Stimulated activated CD4-positive, alpha-beta T cell treated with anti-CD3 and anti-CD28 coated beads, TNF-alpha, amount 100 ng/mL, for 48 hours (primary cell): ENCODE measurements at regions not wholly inside any gene's neighbourhood (a gene's known extent, or its start where the extent isn't known, plus 50 kb on each side); places are given as distances from the start of the nearest gene placed in this dataset.

Source experiments
- DNase-seq, 3 donors: peaks; one replicate each; pipeline ENCODE4 v3.0.0-alpha.2; 2020; ENCODE audit warnings: low read depth in 3 of 3

- DNase-seq = no peak
Observed at GRCh38 chr2:60096556-60096955, 456.9 kb downstream of the BCL11A start.

DNA sequence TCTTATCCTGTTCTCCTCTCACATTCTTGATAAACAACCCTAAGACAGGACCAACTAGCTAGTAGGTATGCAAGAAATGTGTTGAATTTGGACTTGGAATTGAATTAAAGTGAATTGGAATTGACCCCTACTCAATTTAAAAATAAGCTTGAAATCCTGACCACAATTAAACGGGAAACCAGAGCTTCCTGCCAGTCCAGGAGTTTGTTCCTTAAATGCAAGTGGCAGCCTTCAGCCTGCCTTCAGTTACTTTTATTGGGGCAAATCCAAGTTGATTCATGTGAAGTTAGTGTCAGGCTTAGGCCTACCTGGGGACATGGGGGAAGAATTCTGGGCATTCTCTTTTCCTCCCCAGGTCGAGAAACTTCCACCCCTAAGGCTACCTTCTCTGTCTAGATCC is 457.6 kb downstream of the BCL11A start:
- no peak for DNase-seq

DNA sequence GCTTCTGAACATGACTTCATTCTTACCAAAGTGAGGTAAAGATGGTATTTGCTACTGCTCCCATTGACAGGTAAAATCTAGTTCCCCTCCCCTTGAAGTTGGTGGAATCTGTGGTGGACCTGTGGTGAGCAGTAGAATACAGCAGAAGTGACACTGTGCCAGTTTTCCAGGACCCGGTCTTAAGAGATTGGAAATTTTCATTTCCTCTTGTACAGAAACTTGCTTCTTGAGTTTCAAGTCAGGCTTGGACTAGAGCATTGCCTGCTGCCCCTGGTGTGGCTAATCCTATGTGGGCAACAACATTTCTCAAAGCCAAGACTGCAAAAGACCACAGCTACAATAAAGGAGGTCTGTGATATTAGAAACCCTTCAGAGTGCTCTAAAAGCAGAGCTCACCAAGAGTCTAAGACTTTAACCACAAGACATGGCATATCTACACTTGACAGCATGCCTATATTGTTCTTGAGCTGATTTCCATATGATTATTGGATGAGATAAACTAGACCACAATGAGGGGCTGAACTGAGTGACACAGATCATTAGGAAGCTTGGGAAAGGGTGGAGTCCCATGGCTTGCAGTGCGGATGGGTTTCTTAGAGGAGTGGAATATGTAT is 458.1 kb downstream of the BCL11A start:
- no peak for DNase-seq

- DNase-seq = no peak
Observed at GRCh38 chr2:60094450-60094929, 459.0 kb downstream of the BCL11A start.

DNA sequence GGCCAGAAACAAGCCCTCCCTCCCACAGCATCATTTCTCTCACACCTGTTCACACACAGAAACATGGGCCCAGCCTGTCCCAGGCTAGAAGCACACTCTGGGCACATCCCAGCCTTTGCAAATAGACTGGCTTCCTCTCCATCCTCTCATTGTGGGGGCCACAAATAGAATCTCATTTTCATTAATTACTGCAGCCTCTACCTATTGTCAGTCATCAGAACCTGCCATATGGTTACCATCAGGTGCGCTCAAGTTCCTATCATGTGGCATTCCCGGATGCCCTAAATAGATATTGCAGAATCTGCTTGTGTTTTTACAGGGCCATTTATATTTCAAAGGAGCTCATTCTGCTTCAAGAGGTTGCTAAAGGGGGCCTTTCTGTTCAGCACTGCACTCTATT is 460.7 kb downstream of the BCL11A start:
- no peak for DNase-seq

DNA sequence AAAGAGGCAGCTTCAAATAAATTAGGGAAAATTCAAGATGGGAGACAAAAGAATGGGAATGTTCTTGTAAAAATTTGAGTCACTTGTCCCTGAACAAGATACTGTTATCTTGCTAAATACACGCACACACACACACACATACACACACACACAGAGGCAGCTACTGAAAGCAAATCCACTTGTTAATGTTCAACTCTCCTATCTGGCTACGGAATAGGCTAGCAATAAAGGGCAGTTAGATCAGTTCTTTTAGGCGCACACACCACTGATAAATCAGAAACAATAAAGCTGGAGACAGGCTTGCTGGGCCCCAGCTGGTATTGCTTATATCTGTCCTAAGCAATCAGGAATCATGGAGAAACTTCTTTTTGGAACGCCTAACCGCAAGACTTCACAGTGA is 461.6 kb downstream of the BCL11A start:
- no peak for DNase-seq

DNA sequence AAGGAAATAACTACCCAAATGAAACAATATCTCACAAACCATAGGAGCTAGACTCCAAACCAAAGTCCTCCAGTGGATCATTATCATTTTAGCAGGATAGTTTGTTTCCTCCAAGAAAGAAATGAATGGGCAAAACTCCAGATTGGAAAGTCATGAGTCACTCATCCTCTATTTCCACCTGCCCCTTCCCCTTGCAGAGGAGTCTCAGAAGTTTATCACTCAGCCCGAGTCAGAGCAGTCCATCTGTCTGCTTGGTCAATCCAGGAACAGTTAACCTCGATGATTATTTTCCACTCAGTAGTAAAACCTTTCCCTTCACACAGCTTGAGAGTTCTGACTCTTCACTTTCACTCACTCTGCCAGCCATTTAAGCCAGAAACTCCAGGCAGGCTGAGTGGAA is 462.2 kb downstream of the BCL11A start:
- DNase-seq = no peak

DNA sequence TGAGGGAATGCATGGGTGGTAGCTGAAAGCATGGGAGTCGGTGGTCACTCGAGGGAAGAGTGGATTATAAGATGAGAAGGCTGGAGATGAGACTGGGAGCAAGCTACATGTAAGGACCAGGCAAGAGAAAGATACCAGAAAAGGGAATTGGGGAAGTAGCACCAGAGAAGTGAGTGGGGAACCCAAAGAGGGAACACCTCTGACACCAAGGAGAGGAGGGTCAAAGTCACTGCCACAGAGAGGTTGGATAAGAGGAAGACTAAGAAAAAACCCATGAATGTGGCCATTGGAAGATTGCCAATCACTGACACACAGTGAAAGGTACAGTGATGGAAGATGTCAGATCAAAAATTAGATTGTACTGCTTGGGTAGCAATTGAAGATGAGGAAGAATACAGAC is 473.9 kb downstream of the BCL11A start:
- no peak for DNase-seq

DNA sequence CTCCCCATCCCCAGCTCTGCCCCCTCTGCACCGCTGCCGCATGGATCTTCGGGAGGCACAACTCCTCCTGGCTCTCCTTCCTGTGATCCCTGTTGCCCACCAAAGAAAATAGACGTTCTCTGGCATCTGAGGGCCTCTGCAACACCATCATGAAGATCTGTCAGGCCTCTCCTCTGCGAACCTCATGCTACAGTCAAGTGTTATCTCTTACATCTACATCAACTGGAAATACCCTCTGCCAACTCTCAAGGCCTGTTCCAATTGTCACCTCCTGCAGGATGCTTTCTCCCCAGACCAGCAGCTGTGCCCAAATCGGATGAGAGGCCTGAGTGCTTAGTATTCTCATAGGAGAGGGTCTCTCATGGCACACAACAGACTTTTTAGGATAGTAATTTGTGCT is 478.4 kb downstream of the BCL11A start:
- no peak for DNase-seq

- DNase-seq = no peak
Observed at GRCh38 chr2:60073201-60073600, 480.3 kb downstream of the BCL11A start.

DNA sequence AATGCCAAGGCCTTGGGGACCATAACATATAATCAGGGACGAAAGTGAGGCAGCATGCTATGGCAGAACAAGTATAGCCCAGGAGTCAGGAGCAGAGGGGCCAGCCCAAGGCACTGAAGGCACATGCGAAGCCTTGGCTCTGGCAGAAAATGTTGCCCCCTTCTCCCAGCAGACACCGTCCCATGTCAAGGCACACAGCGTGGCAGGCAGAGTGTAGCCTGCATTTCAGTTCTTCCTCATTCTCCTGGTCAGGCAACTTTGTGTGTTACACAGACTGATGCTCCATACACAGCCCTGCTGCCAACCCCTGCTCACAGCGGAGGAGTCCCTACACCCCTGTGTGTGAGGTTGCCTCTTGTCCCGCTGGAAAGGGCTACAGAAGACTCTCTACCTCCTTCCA is 480.8 kb downstream of the BCL11A start:
- no peak for DNase-seq

DNA sequence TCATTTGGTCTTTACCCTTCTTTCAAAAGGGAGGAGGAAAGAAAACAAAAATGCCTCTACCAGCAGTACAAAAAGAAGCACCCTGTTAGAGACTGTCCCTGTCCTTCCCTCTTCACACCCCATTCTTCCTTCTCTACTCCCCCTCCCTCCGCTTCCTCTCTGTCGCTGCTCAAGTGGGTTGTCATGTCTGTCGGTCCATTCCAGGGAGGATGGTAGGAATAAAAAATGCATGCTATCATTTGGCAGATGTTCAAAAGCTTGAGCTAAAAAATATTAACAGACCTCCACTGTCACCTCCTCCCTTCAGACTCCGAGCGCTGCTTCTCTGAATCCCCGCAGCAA is 482.0 kb downstream of the BCL11A start:
- no peak for DNase-seq

DNA sequence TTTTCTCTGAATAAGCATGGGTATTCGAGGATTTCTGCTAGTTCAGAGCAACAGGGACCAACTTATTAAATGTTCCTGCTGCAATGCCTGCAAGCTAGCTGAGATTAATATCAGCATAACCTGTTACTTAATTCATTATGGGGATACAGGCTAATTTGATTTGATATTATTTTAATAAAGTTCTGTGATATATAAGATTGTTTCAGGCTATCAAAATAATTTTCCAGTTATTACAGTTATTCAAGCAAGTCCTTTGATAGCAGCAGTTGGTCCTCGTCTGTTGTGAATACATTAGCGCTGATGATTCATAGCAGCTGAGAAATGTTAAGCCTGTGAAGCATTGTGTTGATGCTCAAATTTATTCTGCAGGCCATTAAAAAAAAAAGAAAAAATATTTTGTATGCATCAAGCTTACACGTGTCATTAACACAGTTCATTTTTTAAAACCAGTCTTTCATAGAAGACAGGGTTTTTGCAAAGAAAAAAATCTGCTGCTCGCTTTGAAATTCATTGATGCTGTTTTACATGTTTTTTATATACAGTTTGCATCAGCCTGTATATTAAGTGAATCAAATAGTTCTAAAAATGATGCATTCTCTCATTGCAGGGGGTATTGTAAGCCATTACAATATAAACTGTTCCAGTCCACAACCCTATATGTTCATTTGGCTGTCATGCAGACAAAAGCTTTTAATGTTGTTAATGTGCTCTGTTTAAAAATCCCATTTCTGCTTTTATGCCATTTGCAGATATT is 482.5 kb downstream of the BCL11A start:
- no peak for DNase-seq

DNA sequence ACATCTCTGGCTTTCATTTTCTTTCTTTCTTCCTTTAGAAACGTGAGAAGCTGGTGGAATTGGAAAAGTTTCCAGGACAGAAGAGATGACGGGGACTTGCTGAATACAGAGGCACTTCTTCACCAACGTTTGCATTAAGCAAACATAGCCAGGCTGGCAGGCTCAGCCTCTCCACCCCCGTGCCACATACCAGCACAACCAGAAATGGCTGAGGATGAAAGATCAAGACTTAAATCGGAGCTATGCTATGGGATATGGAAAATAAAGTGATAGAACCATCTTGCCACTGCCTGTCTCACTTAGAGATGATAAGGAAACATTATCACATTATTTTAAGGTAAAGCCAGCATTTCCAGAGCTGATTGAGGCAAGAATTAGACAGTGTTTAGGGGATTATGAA is 483.3 kb downstream of the BCL11A start:
- DNase-seq = no peak

- no peak for DNase-seq
Observed at GRCh38 chr2:60068755-60069154, 484.7 kb downstream of the BCL11A start.

GRCh38 chr2:60067006-60067405 is 486.4 kb downstream of the BCL11A start:
- DNase-seq = no peak

GRCh38 chr2:60066096-60066839 is 487.2 kb downstream of the BCL11A start:
- DNase-seq = no peak

DNA sequence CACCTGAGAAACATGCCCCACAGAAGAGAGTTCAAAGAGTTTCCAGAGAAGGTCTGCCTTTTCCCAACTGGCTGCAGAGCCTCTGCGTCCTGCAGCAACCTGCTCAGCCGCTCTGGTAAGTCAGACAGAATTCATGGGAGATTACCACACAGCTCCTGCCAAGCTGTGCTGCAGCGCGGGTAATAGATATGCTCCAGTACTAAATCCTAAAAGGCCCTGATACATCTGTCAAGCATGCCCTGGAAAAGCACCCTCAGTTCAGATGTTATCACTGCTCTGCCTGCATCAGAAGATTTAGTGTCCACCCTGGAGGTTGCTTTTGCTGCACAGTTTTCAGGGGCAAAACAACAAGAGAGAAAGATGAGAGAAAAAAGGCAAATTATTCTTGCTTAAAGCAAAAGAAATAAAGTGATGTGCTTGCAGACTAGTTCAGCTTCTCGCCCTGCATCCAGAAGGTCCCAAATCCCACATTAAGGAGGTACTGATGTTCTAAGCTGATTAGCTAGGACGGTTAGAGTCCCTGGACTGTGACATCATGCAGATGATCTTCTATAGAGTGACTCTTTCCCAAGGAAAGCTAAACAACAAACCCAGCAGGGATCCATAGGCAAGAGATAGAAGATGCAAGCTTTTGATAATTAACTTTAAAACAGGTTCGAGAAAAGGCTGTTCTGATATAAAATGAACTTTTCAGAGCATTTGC is 488.6 kb downstream of the BCL11A start:
- no peak for DNase-seq

DNA sequence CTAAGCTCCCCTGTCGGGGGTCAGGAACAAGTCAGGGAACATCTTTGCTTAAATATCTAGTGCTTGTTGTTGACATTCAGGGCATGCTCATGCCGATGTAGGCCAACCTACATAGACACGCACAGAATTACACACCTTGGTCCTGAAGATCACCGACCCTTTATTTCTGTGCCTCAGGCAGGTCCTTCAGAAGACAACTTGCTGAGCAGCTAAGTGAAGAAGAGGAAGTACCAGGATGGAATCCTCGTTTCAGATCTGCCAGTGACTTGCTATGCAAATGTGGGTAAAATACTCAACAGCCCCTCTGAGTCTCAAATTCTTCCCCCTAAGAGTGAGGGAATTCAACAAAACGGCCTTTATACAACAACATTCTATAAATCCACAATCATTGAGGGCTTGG is 494.7 kb downstream of the BCL11A start:
- no peak for DNase-seq

- DNase-seq = no peak
Observed at GRCh38 chr2:60054571-60055340, 498.7 kb downstream of the BCL11A start.

GRCh38 chr2:60053791-60054190 is 499.7 kb downstream of the BCL11A start:
- no peak for DNase-seq

- no peak for DNase-seq
Observed at GRCh38 chr2:60052601-60053000, 500.9 kb downstream of the BCL11A start.
